HUES48 (cell line): ENCODE measurements at regions not wholly inside any gene's neighbourhood (a gene's known extent, or its start where the extent isn't known, plus 50 kb on each side); places are given as distances from the start of the nearest gene placed in this dataset.
"Not testable (repeated sequence)": the region's sequence is repeated elsewhere in the genome, so short reads cannot be mapped to it uniquely, and the experiment has no call there.

ENCODE experiments used
- H3K27ac ChIP-seq: one replicate; pipeline ENCODE4 v1.7.0; 2013; ENCODE audit warnings: low read depth, low read length, inconsistent platforms
- H3K27me3 ChIP-seq: 2 replicates; pipeline ENCODE4 v1.6.1; 2013; ENCODE audit warnings: mild to moderate bottlenecking, low read length; ENCODE audit not compliant: control insufficient read depth, insufficient read depth
- H3K36me3 ChIP-seq: 2 replicates; pipeline ENCODE4 v1.6.1; 2013; ENCODE audit warnings: low read length; ENCODE audit not compliant: control insufficient read depth, insufficient read depth
- H3K4me1 ChIP-seq: 2 replicates; pipeline ENCODE4 v1.6.1; 2013; ENCODE audit warnings: mild to moderate bottlenecking, low read length; ENCODE audit not compliant: control insufficient read depth, insufficient read depth
- H3K4me3 ChIP-seq: 2 replicates; pipeline ENCODE4 v1.5.1; 2013; ENCODE audit warnings: mild to moderate bottlenecking, low read depth, low read length
- H3K9ac ChIP-seq: 2 replicates; pipeline ENCODE4 v1.6.1; 2013; ENCODE audit warnings: mild to moderate bottlenecking, low read depth, low read length, moderate library complexity
- H3K9me3 ChIP-seq: 2 replicates; pipeline ENCODE4 v1.6.1; 2013; ENCODE audit warnings: low read length; ENCODE audit not compliant: control insufficient read depth, insufficient read depth

GRCh38 chr4:82301390-82301789 lies 72.4 kb downstream of the HNRNPD start:
- not testable (repeated sequence) for H3K27me3 ChIP-seq, H3K9ac ChIP-seq, H3K9me3 ChIP-seq, H3K36me3 ChIP-seq, H3K27ac ChIP-seq, H3K4me3 ChIP-seq, H3K4me1 ChIP-seq

DNA sequence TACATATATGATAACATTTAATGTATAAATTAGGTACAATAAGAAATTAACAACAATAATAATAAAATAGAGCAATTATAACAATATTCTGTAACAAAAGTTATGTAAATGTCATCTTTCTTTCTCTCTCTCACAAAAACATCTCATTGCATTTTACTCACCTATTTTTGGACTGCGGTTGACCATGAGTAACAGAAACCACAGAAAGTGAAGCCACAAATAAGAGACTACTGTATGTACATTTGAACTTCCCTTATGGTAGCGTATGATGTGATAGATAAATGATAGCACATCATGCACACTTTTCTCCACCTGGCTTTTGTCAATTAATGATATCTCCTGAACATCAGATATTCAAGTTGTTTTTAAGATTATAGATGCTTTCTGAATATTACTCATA lies 80.5 kb downstream of the HNRNPD start:
- no peak overlapping the region for H3K27ac ChIP-seq
- no peaks in the 10 kb centered on the region for H3K36me3 ChIP-seq
- no peaks in the 10 kb centered on the region for H3K27me3 ChIP-seq
- H3K9ac ChIP-seq: no peak overlapping the region
- no peak overlapping the region for H3K4me3 ChIP-seq
- no peaks in the 10 kb centered on the region for H3K9me3 ChIP-seq
- H3K4me1 ChIP-seq: no peaks in the 10 kb centered on the region

DNA sequence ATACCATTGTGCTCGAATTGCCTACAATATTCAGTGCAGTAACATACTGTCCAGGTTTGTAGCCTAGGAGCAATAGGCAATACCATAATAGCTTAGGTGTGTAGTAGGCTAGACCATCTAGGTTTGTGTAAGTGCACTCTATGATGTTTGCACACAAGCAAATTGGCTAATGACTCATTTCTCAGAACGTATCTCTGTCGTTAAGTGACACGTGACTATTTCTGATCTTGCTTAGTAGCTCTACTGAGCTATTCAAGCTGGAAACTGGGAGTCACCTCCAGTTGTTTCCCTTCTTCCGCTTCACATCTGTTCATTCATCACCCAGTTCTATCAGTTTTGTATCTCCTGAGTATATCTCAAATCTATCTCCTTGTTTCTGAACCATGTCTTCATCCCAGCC lies 86.1 kb downstream of the HNRNPD start:
- no peak overlapping the region for H3K4me3 ChIP-seq
- no peaks in the 10 kb centered on the region for H3K36me3 ChIP-seq

GRCh38 chr4:82284858-82285805 lies 88.7 kb downstream of the HNRNPD start:
- Histone ChIP-seq H3K27ac (peak overlapping the region; percentile 46), H3K27me3 (peaks cover 9% of the 10 kb centered on the region; the same call in 1 of the 2 replicates), H3K4me1 (no peaks in the 10 kb centered on the region), H3K9me3 (no peaks in the 10 kb centered on the region), H3K9ac (no peak overlapping the region), H3K36me3 (no peaks in the 10 kb centered on the region), H3K4me3 (peak overlapping the region; percentile 63)

More for the DNA sequence above, 86.1 kb downstream of the HNRNPD start:
- Histone ChIP-seq H3K4me1 (no peaks in the 10 kb centered on the region), H3K27me3 (peaks cover 9% of the 10 kb centered on the region; the same call in 1 of the 2 replicates), H3K9me3 (no peaks in the 10 kb centered on the region), H3K9ac (no peak overlapping the region), H3K27ac (no peak overlapping the region)

DNA sequence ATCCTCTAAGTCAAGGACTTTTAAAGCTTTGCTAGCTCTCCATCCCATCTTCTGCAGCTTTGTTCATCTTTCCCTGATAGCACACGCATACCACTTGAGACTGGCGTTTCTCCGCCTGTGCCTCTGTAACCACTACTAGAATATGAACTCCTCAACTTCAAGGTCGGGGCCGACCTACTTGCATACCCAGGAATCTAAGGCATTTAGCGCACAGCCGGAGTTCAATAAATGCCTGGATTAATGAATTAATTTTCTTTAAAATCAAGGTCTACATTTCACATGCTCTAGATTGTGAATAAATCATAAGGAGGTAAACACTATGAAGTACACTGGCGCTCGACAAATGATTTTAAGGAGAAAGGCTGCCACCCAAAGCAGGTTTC lies 89.3 kb downstream of the HNRNPD start:
- no peaks in the 10 kb centered on the region for H3K36me3 ChIP-seq
- H3K4me1 ChIP-seq: no peaks in the 10 kb centered on the region

GRCh38 chr4:82282875-82283274 lies 90.9 kb downstream of the HNRNPD start:
- no peaks in the 10 kb centered on the region for H3K4me1 ChIP-seq
- no peaks in the 10 kb centered on the region for H3K9me3 ChIP-seq
- H3K27ac ChIP-seq: no peak overlapping the region
- no peak overlapping the region for H3K4me3 ChIP-seq
- H3K9ac ChIP-seq: no peak overlapping the region
- H3K27me3 ChIP-seq: peaks cover 9% of the 10 kb centered on the region; the same call in 1 of the 2 replicates
- no peaks in the 10 kb centered on the region for H3K36me3 ChIP-seq

More for the DNA sequence above, 89.3 kb downstream of the HNRNPD start:
- Histone ChIP-seq H3K27ac (no peak overlapping the region), H3K9ac (no peak overlapping the region), H3K4me3 (peak overlapping the region; percentile 63), H3K9me3 (no peaks in the 10 kb centered on the region), H3K27me3 (peaks cover 9% of the 10 kb centered on the region; the same call in 1 of the 2 replicates)

DNA sequence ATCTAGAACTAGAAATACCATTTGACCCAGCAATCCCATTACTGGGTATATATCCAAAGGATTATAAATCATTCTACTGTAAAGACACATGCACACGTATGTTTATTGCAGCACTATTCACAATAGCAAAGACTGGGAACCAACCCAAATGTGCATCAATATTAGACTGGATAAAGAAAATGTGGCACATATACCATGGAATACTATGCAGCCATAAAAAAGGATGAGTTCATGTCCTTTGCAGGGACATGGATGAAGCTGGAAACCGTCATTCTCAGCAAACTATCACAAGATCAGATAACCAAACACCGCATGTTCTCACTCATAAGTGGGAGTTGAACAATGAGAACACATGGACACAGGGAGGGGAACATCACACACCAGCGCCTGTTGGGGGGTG lies 94.2 kb downstream of the HNRNPD start:
- H3K4me3 ChIP-seq, H3K27ac ChIP-seq, H3K9me3 ChIP-seq, H3K4me1 ChIP-seq, H3K27me3 ChIP-seq, H3K36me3 ChIP-seq, H3K9ac ChIP-seq: not testable (repeated sequence)

DNA sequence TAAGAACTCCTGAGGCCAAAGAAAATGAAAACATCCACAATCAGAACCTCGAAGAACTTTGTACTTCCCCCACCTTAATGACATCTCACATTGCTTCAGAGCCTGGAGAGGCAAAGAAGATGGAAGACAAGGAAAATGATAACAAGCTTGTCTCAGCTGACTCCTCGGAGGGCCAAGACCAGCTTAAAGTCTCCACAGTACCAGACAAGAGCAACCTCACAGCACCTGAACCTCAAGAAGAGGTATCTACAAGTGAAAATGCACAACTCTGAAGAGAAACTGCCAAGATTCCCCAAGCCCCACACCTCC lies 97.5 kb downstream of the HNRNPD start:
- Histone ChIP-seq H3K4me3 (no peak overlapping the region), H3K9ac (no peak overlapping the region), H3K36me3 (no peaks in the 10 kb centered on the region), H3K4me1 (0 out of 2 replicates have a peak, but pooled peaks cover 3% of the 10 kb centered on the region), H3K9me3 (no peaks in the 10 kb centered on the region), H3K27me3 (no peaks in the 10 kb centered on the region), H3K27ac (no peak overlapping the region)

- no peak overlapping the region for H3K27ac ChIP-seq
- H3K4me3 ChIP-seq: no peak overlapping the region
- no peaks in the 10 kb centered on the region for H3K27me3 ChIP-seq
- H3K4me1 ChIP-seq: 0 out of 2 replicates have a peak, but pooled peaks cover 3% of the 10 kb centered on the region
- no peak overlapping the region for H3K9ac ChIP-seq
- H3K9me3 ChIP-seq: no peaks in the 10 kb centered on the region
- no peaks in the 10 kb centered on the region for H3K36me3 ChIP-seq
Observed at GRCh38 chr4:82275431-82276331, 98.1 kb downstream of the HNRNPD start.

DNA sequence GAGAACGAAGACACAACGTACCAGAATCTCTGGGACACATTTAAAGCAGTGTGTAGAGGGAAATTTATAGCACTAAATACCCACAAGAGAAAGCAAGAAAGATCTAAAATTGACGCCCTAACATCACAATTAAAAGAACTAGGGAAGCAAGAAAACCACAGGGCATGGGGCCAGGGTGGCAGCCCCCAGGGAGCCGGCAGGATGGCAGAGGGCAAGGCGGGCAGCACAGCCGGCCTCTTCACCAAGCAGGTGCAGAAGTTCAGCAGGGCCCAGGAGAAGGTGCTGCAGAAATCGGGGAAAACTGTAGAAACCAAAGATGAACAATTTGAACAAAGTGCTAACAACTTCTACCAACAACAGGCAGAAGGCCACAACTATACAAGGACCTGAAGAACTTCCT lies 99.1 kb downstream of the HNRNPD start:
- H3K4me3 ChIP-seq, H3K36me3 ChIP-seq, H3K9me3 ChIP-seq, H3K27ac ChIP-seq, H3K27me3 ChIP-seq, H3K9ac ChIP-seq, H3K4me1 ChIP-seq: not testable (repeated sequence)

DNA sequence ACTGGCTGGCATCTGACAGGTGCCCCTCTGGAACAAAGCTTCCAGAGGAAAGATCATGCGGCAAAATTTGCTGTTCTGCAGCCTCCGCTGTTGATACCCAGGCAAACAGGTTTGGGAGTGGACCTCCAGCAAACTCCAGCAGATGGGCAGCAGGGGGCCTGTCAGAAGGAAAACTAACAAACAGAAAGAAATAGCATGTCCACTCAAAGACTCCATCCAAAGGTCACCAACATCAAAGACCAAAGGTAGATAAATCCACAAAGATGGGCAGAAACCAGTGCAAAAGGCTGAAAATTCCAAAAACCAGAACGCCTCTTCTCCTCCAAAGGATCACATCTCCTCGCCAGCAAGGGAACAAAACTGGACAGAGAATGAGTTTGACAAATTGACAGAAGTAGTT lies 101.3 kb downstream of the HNRNPD start:
- H3K9me3 ChIP-seq, H3K4me1 ChIP-seq, H3K9ac ChIP-seq, H3K36me3 ChIP-seq, H3K27me3 ChIP-seq, H3K27ac ChIP-seq, H3K4me3 ChIP-seq: not testable (repeated sequence)
